ENCODE measurements at regions not wholly inside any gene's neighbourhood (a gene's known extent, or its start where the extent isn't known, plus 50 kb on each side); places are given as distances from the start of the nearest gene placed in this dataset.

DNA sequence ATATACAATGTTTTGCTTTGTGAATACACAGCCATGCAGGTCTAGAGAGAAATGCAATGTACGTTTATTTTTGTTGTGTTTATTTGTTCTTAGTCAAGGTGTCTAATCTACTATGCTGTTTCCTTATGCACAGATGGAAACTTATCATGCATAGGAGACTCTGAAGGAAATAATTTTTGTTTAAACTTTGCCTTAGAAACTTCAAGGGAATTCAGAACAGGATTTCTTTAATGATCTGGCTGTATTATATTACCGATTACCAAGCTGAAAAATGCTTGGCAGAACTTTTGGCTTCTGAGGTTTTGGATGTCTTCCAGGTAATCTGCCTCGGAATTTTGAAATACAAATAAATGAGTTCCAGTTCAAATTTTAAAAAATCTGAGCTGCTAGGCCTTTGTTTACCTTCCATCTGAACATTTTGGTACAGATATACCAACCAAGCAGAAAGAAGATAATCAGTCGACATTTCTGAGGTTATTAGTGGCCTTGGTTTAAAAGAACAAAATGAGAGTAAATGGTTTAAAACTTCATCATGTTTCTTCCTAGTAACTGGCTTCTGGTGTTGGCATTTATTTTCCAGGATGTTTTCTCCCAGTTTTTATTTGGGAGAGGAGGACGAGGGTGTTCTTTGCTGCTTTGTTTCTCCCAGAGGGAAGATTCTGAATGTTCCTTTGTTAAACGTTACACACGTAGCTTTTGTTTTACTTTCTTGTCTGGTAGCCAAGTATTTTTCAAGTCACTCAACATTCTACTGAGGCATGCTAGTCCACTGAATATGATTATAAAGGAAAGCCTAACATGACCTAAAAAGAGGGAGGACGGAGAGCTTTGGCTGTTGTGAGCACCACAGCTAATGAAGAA lies 421.8 kb upstream of the TBL1XR1 start (continued):
- TF ChIP-seq CHD7 (IDR thresholded peaks at IDR 0.05; ENCODE audit: insufficient replicate concordance, low read length) (no peak), TCF12 (IDR thresholded peaks at IDR 0.05; ENCODE audit: low read depth, low read length) (no peak)
